Fibroblast of skin of back (primary cell): ENCODE measurements at regions not wholly inside any gene's neighbourhood (a gene's known extent, or its start where the extent isn't known, plus 50 kb on each side); places are given as distances from the start of the nearest gene placed in this dataset.

Experiments
- DNase-seq: peaks from one replicate; pipeline ENCODE4 v3.0.0-alpha.2; 2013

- no peak for DNase-seq
Measured at GRCh38 chr7:53719122-53719521, 683.7 kb downstream of the POM121L12 start.

GRCh38 chr7:53740971-53741370 is 705.5 kb downstream of the POM121L12 start:
- DNase-seq, result no peak

- DNase-seq, result no peak
Measured at GRCh38 chr7:53743697-53744402, 708.4 kb downstream of the POM121L12 start.

- no peak for DNase-seq
Measured at GRCh38 chr7:53744403-53744760, 708.9 kb downstream of the POM121L12 start.

GRCh38 chr7:53756946-53757345 is 721.5 kb downstream of the POM121L12 start:
- DNase-seq, result no peak

GRCh38 chr7:53768186-53768585 is 732.8 kb downstream of the POM121L12 start:
- no peak for DNase-seq

- no peak for DNase-seq
Measured at GRCh38 chr7:53771701-53772100, 736.3 kb downstream of the POM121L12 start.

GRCh38 chr7:53776323-53776722 is 740.9 kb downstream of the POM121L12 start:
- DNase-seq, result no peak

- no peak for DNase-seq
Measured at GRCh38 chr7:53789741-53790140, 752.4 kb upstream of the VSTM2A start.

GRCh38 chr7:53794816-53795215 is 747.4 kb upstream of the VSTM2A start:
- DNase-seq, result no peak

- peak; percentile 1 for DNase-seq
Measured at GRCh38 chr7:53800746-53801145, 741.4 kb upstream of the VSTM2A start.

- no peak for DNase-seq
Measured at GRCh38 chr7:53806119-53806518, 736.1 kb upstream of the VSTM2A start.

GRCh38 chr7:53811555-53812079 is 730.6 kb upstream of the VSTM2A start:
- DNase-seq, result peak; percentile 20

- no peak for DNase-seq
Measured at GRCh38 chr7:53812135-53812534, 730.0 kb upstream of the VSTM2A start.

GRCh38 chr7:53835301-53835700 is 706.9 kb upstream of the VSTM2A start:
- no peak for DNase-seq

- DNase-seq, result no peak
Measured at GRCh38 chr7:53877688-53878087, 664.5 kb upstream of the VSTM2A start.

GRCh38 chr7:53900856-53901528 is 641.2 kb upstream of the VSTM2A start:
- no peak for DNase-seq

GRCh38 chr7:53904355-53904754 is 637.8 kb upstream of the VSTM2A start:
- DNase-seq, result no peak

GRCh38 chr7:53917637-53918036 is 624.5 kb upstream of the VSTM2A start:
- DNase-seq, result no peak

GRCh38 chr7:53920011-53920410 is 622.2 kb upstream of the VSTM2A start:
- DNase-seq, result no peak

GRCh38 chr7:53940483-53940882 is 601.7 kb upstream of the VSTM2A start:
- DNase-seq, result no peak

- DNase-seq, result no peak
Measured at GRCh38 chr7:53947732-53948131, 594.4 kb upstream of the VSTM2A start.

- DNase-seq, result no peak
Measured at GRCh38 chr7:53965716-53966115, 576.5 kb upstream of the VSTM2A start.

GRCh38 chr7:53983480-53983879 is 558.7 kb upstream of the VSTM2A start:
- DNase-seq, result no peak
